Stimulated activated CD4-positive, alpha-beta T cell treated with anti-CD3 and anti-CD28 coated beads, Interleukin-12 subunit alpha, Interleukin-12 subunit beta, amount 100 ng/mL, for 24 hours (primary cell): ENCODE measurements at regions not wholly inside any gene's neighbourhood (a gene's known extent, or its start where the extent isn't known, plus 50 kb on each side); places are given as distances from the start of the nearest gene placed in this dataset.
"Not testable (repeated sequence)": the region's sequence is repeated elsewhere in the genome, so short reads cannot be mapped to it uniquely, and the experiment has no call there.

ENCODE experiments used
- DNase-seq, 2 experiments: peaks; one replicate each; pipeline ENCODE4 v3.0.0-alpha.2; 2020; ENCODE audit warnings: low read depth in 2 of 2

GRCh38 chr2:87263868-87264518, 242.3 kb upstream of the PLGLB1 start:
- DNase-seq = not testable (repeated sequence)

DNA sequence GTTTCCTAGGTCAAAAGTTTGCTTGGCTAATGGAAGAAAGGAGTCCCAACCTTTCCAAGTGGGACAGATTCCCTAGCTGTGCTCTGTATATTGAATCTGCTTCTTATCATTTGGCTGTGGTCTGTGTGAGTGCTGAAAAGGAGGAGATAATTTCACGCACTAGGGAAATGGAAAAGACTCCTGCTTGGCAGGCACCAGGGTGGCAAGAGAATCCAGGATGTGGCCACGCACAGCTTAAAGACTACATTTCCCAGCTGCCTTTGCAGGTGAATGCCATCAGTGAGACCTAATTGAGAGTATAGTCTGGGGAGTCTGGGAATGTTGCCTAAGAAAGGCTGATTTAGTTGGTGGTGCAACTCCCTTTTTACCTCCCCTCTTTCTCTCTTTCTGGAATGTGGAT, 253.5 kb upstream of the PLGLB1 start:
- not testable (repeated sequence) for DNase-seq

GRCh38 chr2:87275974-87276629, 254.5 kb upstream of the PLGLB1 start:
- not testable (repeated sequence) for DNase-seq

GRCh38 chr2:87276673-87277072, 255.0 kb upstream of the PLGLB1 start:
- not testable (repeated sequence) for DNase-seq

DNA sequence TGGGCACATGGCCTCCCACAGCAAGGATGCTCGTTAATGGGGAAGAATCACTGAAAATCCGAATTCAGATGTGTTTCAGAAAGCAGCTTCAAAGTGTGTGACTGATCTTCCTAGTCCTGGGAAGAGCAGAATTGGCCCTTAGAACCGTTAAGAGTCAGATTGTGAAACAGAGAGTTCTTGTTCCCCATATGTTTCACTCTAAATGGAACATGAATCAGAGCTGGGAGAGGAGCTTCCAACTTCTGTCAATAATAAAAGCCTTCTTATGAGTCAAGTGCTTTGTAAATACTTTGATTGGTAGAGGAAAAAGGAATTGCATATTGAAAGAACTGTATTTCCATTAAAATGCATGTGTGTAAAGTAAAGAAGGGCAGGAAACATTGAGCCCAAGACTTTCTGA, 256.1 kb upstream of the PLGLB1 start:
- DNase-seq = not testable (repeated sequence)

DNA sequence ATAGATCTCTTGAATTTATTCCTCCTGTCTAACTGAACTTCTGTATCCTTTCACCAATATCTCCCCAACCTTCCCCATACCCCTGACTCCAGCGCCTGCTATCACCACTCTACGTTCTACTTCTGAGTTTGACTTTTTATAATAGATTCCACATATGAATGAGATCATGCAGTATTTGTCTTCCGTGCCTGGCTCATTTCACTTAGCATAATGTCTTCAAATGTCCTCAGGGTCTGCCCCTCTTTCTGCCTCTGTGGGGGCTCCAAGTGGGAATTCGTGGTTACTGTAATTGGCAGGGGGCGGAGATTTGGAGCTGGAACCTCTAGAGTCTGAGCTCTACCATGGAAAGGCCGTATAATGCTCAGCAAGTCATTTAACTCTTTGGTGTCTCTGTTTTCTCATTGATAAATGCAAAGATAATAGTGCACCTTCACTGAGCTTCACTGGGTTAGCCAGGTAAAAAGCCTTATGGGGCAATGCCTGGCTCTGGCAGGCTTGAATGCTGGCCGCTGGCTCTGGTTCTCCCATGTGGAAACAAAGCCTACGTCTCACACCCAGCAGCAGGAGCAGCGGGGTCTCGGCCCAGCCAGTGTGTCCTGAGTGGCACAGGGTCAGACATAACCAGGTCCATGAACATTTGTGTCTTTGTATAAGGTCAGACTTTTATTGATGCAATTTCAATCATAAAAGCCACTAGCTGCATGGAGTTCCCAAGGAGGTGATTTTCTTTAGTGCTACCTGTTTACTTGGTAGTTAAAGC, 259.1 kb upstream of the PLGLB1 start:
- DNase-seq = not testable (repeated sequence)

- DNase-seq = not testable (repeated sequence)
These were observed 262.3 kb upstream of the PLGLB1 start for GRCh38 chr2:87283735-87284470.

GRCh38 chr2:87284471-87284772, 262.8 kb upstream of the PLGLB1 start:
- DNase-seq = not testable (repeated sequence)

DNA sequence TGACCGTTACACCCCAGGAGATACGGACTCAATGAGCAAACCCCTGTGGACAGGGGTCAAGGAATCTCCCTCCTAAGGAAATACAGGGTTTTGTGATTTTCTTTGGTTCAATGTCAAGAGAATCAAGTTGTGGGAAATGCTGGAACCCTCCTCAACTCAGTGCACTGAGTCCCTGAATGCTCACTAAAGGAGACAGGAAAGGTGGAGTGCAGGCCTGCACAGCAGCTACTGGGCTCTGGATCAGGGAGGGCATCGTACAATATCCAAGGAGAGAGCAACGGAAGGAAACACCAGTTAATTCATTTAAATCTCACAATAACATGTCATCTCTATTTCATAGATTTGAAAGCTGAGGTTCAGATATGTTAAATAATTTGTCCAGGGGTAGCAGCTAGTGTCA, 263.5 kb upstream of the PLGLB1 start:
- not testable (repeated sequence) for DNase-seq

DNA sequence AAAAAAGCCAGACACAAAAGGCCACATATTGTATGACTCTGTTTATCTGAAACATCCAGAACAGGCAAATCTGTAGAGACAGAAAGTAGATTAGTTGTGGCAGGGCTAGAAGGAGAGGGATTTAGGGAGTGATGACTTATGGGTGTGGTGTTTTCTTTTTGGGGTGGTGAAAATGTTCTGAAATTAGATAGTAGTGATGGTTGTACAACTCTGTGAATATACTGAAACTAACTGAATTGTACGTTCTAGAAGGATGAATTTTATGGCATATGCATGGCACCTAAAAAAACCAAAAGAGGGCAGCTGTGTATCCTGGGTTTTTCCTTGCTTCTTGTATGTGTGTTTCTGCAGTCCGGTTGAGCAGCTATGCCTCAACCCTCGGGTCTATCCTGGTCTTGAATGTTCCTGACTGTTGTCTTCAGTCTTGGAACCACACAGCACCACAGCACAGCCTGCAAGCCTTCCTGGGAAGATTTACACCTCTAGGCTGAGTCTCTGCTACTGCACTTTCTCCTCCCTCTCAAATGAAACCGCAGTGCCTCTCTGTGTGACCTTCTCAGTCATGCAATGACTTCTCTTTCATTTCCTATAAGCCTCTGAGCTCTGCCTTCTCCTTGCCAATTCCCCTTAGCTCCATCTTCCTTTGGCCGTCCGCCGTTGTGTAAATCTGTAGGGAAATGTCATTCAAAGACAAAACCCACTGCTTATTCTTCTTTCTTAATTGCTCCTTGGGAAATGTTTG, 269.1 kb upstream of the PLGLB1 start:
- DNase-seq = not testable (repeated sequence)

- DNase-seq = not testable (repeated sequence)
These were observed 270.0 kb upstream of the PLGLB1 start for GRCh38 chr2:87291400-87292200.

DNA sequence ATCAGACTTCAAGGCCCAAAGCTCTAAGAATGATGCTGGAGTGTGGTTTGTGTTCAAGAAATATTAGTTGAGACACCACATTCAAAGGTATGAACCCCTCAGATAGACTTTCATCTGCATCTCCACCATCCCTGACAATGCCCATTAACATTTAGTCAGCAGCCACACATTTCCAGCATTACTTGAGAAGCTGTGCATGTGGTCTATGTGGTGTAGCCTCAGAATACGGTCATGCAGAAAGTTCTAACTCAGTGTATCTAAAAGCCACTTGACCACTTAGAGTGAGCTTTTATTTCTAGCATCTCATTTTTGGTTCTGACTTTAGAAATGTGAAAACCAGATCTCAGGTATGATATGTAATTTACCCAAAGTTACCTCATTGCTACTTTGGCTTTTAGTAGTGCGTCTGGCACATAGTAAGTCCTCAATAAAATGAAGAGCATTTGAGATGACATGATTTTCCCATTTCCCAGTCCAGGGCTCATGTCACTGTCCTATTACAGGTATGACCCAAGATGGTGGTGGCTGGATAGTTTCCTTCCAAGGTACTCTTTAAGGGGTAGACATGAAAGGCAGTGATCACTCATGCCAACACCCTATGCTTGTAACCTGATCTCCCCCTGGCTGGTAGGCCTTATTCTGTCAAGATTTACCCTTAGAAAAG, 272.4 kb upstream of the PLGLB1 start:
- not testable (repeated sequence) for DNase-seq

DNA sequence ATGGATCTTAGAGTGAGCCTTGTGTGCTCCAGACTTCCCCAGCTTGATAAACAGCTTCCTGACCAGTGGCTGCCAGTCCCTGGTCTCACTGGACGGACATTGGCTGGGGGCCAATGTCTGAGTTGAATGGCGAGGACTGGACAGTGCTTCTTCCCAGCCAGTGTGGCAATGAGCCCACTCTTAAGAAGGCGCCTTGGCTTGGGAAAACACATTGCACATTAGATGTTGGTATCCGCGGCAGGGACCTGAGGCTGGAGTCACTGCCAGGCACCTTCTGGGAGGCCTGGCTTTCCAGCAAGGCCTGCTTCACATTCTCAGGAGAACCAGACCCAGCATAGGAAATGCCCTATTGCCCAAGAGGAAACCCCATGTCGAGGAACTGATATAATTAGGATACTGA, 273.5 kb upstream of the PLGLB1 start:
- not testable (repeated sequence) for DNase-seq

DNA sequence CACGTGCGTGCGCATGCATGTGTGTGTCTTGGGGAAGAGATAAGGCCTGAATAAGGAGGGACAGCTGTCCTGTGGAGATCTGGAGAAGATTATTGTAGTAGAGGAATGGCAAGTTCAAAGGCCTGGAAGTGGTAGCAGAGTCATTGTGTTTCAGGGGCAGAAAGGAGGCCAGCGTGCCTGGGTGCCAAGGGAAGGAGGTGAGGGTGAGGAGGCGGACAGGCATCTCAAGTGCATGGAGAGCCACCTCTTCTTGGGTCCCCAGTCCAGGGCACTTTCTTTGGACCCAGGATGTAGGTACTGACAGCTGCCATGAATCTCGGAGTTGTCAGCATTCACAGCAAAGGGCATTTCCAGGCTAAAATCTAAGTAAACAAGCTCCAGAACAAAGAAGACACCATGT, 279.7 kb upstream of the PLGLB1 start:
- not testable (repeated sequence) for DNase-seq

GRCh38 chr2:87301871-87302270, 280.2 kb upstream of the PLGLB1 start:
- DNase-seq = not testable (repeated sequence)

DNA sequence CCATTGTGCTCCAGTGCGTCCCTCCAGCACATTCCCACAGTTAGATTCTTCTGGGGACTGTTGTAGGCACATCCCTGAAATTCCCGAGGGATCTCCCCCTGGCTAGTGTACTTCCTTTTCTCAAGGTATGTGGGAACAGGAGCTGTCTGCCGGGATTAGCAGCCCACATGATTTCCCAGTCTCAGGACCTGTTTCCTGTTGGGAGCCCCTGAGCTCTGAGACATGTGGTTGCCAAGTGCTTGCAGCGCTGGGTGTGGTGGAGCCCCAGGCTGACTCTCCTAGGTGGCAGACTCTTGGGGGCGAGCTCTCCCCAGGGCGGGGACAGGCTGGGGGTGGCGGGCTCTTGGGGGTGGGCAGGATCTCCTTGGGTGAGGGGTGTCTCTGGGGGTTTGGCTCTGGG, 287.0 kb upstream of the PLGLB1 start:
- DNase-seq = not testable (repeated sequence)

DNA sequence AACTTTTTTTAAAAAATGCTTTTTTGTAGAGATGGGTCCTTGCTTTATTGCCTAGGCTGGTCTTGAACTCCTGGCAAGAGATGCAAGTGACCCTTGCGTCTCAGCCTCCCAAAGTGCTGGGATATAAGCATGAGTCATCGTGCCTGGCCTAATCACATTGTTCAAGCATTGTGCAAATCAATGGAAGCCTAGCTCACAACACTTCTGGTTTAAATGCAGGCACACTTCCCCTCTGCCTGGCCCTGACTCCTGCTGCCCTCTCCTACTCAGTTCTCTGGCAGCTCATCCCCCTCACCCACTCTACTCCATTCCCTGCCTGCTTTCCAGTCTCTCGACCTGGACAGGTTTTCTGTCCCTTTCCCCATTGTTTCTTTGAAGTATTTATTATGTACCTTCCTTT, 288.1 kb upstream of the PLGLB1 start:
- not testable (repeated sequence) for DNase-seq

DNA sequence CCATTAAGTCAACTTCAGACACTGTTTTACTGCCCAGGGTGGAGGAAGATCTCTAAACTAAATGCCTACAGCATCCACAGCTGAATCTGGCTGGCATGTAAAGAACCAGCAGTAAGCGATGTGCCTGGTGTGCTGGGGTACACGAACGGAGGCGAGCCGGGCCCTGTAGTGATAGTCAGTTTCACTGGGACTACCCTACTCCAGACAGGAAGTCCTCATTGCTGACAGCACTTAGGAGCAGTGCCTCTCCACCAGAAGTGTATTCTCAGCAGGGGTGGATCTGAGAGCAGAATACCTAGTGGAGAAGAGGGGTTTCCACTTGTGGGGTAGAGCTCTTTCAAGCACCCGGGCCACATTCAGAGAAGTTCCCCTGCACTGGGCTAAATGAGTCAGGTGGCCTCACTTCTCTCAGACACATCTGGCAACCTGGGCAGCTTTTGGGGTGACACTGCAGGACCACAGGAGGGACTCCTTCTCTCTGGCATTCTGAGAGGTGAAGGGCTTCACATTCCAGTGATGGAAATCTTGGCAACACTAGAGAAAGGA, 290.3 kb upstream of the PLGLB1 start:
- not testable (repeated sequence) for DNase-seq

GRCh38 chr2:87314622-87315021, 293.0 kb upstream of the PLGLB1 start:
- not testable (repeated sequence) for DNase-seq
